ENCODE measurements at regions not wholly inside any gene's neighbourhood (a gene's known extent, or its start where the extent isn't known, plus 50 kb on each side); places are given as distances from the start of the nearest gene placed in this dataset.
"Not testable (repeated sequence)": the region's sequence is repeated elsewhere in the genome, so short reads cannot be mapped to it uniquely, and the experiment has no call there.

- DNase-seq = no peak
- Histone ChIP-seq H3K9me2 (ENCODE audit: insufficient read depth) (no peaks in the 10 kb centered on the region), H2AFZ (no peak overlapping the region), H3K27ac (no peak overlapping the region), H3K27me3 (ENCODE audit: insufficient read depth, low read depth) (no peaks in the 10 kb centered on the region), H3F3A (ENCODE audit: insufficient read depth, low read depth) (no peaks in the 10 kb centered on the region), H3K79me2 (ENCODE audit: low read depth) (no peaks in the 10 kb centered on the region), H3K4me2 (no peak overlapping the region), H3K36me3 (ENCODE audit: low read depth) (no peaks in the 10 kb centered on the region), H3K9me3 (ENCODE audit: insufficient read depth, low read depth) (no peaks in the 10 kb centered on the region), H3K4me3 (no peak overlapping the region), H3K4me1 (replicated peaks; ENCODE audit: insufficient read depth) (no peaks in the 10 kb centered on the region), H4K20me1 (ENCODE audit: insufficient read depth) (no peaks in the 10 kb centered on the region)
- BruUV-seq (replicated peaks) = no TSS peak
- TF ChIP-seq EZH2 (IDR thresholded peaks at IDR 0.05; ENCODE audit: low read depth) (no peak), CTCF (conservative IDR thresholded peaks at IDR 0.05) (no peak)
- intact Hi-C loops (cut with micrococcal nuclease; ENCODE audit: unreplicated experiment) = no loop called here
- ChIA-PET POLR2A (ENCODE audit: unreplicated experiment) (no interaction called here), CTCF (no interaction called here)
Measured at GRCh38 chr3:168794427-168794826, 698.7 kb upstream of the GOLIM4 start.

DNA sequence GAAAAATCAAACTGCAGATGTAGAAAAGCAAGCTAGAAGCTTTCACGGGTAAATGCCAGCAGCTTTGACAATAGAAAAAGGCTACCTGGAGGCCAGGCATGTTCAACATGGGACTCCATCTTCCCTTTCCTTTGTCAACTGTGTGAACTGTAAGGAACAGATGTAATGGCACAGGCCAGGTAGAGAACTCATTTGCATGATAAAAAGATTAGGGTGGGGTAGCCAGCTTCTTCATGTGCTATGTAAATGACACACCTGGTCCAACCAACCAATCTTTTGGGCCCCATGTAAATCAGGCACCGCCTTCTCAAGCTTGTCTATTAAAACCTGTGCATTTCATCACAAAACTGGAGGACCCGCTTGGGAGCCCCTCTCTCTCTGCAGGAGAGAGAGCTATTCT, 686.5 kb upstream of the GOLIM4 start:
- no peak overlapping the region for H3K4me3 ChIP-seq
- H3K9me2 ChIP-seq (ENCODE audit: insufficient read depth) = no peaks in the 10 kb centered on the region
- no peak overlapping the region for H3K4me2 ChIP-seq
- H3K79me2 ChIP-seq (ENCODE audit: low read depth) = no peaks in the 10 kb centered on the region
- ChIA-PET CTCF (interaction anchor here (0.7 kb wide), 1 partner anchor 352 kb away, joined by 5 read pairs; no protein-coding TSS in a partner anchor), POLR2A (ENCODE audit: unreplicated experiment) (no interaction called here)
- DNase-seq = no peak
- no peaks in the 10 kb centered on the region for H3K4me1 ChIP-seq (replicated peaks; ENCODE audit: insufficient read depth)
- H3F3A ChIP-seq (ENCODE audit: insufficient read depth, low read depth) = no peaks in the 10 kb centered on the region
- H3K27me3 ChIP-seq (ENCODE audit: insufficient read depth, low read depth) = no peaks in the 10 kb centered on the region
- no peak overlapping the region for H2AFZ ChIP-seq
- intact Hi-C loops (cut with micrococcal nuclease; ENCODE audit: unreplicated experiment) = no loop called here
- H3K36me3 ChIP-seq (ENCODE audit: low read depth) = no peaks in the 10 kb centered on the region
- no peaks in the 10 kb centered on the region for H3K9me3 ChIP-seq (ENCODE audit: insufficient read depth, low read depth)
- H4K20me1 ChIP-seq (ENCODE audit: insufficient read depth) = no peaks in the 10 kb centered on the region
- no peak overlapping the region for H3K27ac ChIP-seq
- no TSS peak for BruUV-seq (replicated peaks)
- TF ChIP-seq CTCF (conservative IDR thresholded peaks at IDR 0.05) = no peak
- no peak for TF ChIP-seq EZH2 (IDR thresholded peaks at IDR 0.05; ENCODE audit: low read depth)

DNA sequence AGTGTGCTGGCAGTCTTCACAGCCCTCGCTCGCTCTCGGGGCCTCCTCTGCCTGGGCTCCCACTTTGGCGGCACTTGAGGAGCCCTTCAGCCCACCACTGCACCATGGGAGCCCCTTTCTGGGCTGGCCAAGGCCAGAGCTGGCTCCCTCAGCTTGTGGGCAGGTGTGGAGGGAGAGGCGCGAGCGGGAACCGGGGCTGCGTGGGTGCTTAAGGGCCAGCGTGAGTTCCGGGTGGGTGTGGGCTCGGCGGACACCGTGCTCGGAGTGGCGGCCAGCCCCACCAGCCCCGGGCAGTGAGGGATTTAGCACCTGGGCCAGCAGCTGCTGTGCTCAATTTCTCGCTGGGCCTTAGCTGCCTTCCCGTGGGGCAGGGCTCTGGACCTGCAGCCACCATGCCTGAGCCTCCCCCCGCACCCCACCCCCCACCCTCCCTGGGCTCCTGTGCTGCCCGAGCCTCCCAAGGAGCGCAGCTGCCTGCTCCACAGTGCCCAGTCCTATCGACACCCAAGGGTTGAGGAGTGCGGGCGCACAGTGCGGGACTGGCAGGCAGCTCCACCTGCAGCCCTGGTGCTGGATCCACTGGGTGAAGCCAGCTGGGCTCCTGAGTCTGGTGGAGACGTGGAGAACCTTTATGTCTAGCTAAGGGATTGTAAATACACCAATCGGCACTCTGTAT, 684.4 kb upstream of the GOLIM4 start:
- H2AFZ ChIP-seq; H3K4me1 ChIP-seq (replicated peaks; ENCODE audit: insufficient read depth); CTCF ChIA-PET; H4K20me1 ChIP-seq (ENCODE audit: insufficient read depth); H3K79me2 ChIP-seq (ENCODE audit: low read depth); H3F3A ChIP-seq (ENCODE audit: insufficient read depth, low read depth); H3K4me3 ChIP-seq; DNase-seq; H3K27ac ChIP-seq; POLR2A ChIA-PET (ENCODE audit: unreplicated experiment); BruUV-seq (replicated peaks); H3K9me3 ChIP-seq (ENCODE audit: insufficient read depth, low read depth); H3K27me3 ChIP-seq (ENCODE audit: insufficient read depth, low read depth); H3K9me2 ChIP-seq (ENCODE audit: insufficient read depth); H3K4me2 ChIP-seq; intact Hi-C loops (cut with micrococcal nuclease; ENCODE audit: unreplicated experiment); H3K36me3 ChIP-seq (ENCODE audit: low read depth): not testable (repeated sequence)

- H3K9me2 ChIP-seq (ENCODE audit: insufficient read depth) = no peaks in the 10 kb centered on the region
- H3K36me3 ChIP-seq (ENCODE audit: low read depth) = no peaks in the 10 kb centered on the region
- intact Hi-C loops (cut with micrococcal nuclease; ENCODE audit: unreplicated experiment) = no loop called here
- ChIA-PET POLR2A (ENCODE audit: unreplicated experiment) (no interaction called here), CTCF (no interaction called here)
- no TSS peak for BruUV-seq (replicated peaks)
- no peaks in the 10 kb centered on the region for H3K27me3 ChIP-seq (ENCODE audit: insufficient read depth, low read depth)
- no peaks in the 10 kb centered on the region for H4K20me1 ChIP-seq (ENCODE audit: insufficient read depth)
- no peaks in the 10 kb centered on the region for H3K4me1 ChIP-seq (replicated peaks; ENCODE audit: insufficient read depth)
- no peaks in the 10 kb centered on the region for H3K79me2 ChIP-seq (ENCODE audit: low read depth)
- no peak overlapping the region for H3K27ac ChIP-seq
- no peak overlapping the region for H3K4me3 ChIP-seq
- no peak overlapping the region for H2AFZ ChIP-seq
- no peak for DNase-seq
- no peaks in the 10 kb centered on the region for H3K9me3 ChIP-seq (ENCODE audit: insufficient read depth, low read depth)
- no peak overlapping the region for H3K4me2 ChIP-seq
- no peaks in the 10 kb centered on the region for H3F3A ChIP-seq (ENCODE audit: insufficient read depth, low read depth)
- TF ChIP-seq CTCF (conservative IDR thresholded peaks at IDR 0.05) = no peak
Measured at GRCh38 chr3:168753724-168754123, 658.0 kb upstream of the GOLIM4 start.

Measured in PC-9 (cell line).